ENCODE measurements at regions not wholly inside any gene's neighbourhood (a gene's known extent, or its start where the extent isn't known, plus 50 kb on each side); places are given as distances from the start of the nearest gene placed in this dataset.

GRCh38 chr16:17037499-17037898 lies 433.3 kb downstream of the XYLT1 start:
- Histone ChIP-seq H2BK5ac (ENCODE audit: low read depth, low read length, poor library complexity, severe bottlenecking) (no peak overlapping the region), H3K14ac (replicated peaks; ENCODE audit: low read depth, low read length) (no peak overlapping the region), H4K5ac (ENCODE audit: low read depth, low read length) (no peak overlapping the region), H3K23ac (ENCODE audit: low read depth, low read length) (no peak overlapping the region), H3K4me1 (ENCODE audit: control insufficient read depth, insufficient read depth, low read length) (no peaks in the 10 kb centered on the region), H3K9me1 (ENCODE audit: insufficient read depth, low read length) (no peaks in the 10 kb centered on the region), H3K27ac (ENCODE audit: insufficient read depth, low read length) (no peak overlapping the region), H3K4me3 (ENCODE audit: insufficient read depth, low read depth, low read length) (no peak overlapping the region), H4K91ac (ENCODE audit: insufficient read depth, low read depth, low read length) (no peak overlapping the region), H2BK120ac (ENCODE audit: low read depth, low read length) (no peak overlapping the region), H2BK15ac (ENCODE audit: low read depth, low read length) (no peak overlapping the region), H3K56ac (ENCODE audit: extremely low read depth, insufficient read depth, low read length) (no peak overlapping the region), H3K9ac (ENCODE audit: low read depth, low read length) (no peak overlapping the region), H2AK9ac (replicated peaks; ENCODE audit: low read depth, low read length, poor library complexity) (no peak overlapping the region), H3K9me3 (ENCODE audit: control insufficient read depth, insufficient read depth, low read length) (no peaks in the 10 kb centered on the region), H2BK20ac (ENCODE audit: low read depth, low read length) (no peak overlapping the region), H2AK5ac (ENCODE audit: low read depth, low read length) (no peak overlapping the region), H3K18ac (ENCODE audit: low read depth, low read length) (no peak overlapping the region), H3K4me2 (ENCODE audit: low read depth, low read length) (no peak overlapping the region), H4K20me1 (ENCODE audit: insufficient read depth, low read length) (no peaks in the 10 kb centered on the region), H2AFZ (replicated peaks; ENCODE audit: low read length, poor library complexity) (no peak overlapping the region), H3K36me3 (ENCODE audit: control insufficient read depth, insufficient read depth, low read length) (no peaks in the 10 kb centered on the region), H3K4ac (ENCODE audit: low read depth, low read length) (no peak overlapping the region), H3K27me3 (ENCODE audit: control insufficient read depth, insufficient read depth, low read length) (no peaks in the 10 kb centered on the region), H3K79me1 (ENCODE audit: low read depth in 1 of 2, low read length in 2 of 2) (no peaks in the 10 kb centered on the region), H4K8ac (ENCODE audit: low read depth in 2 of 2, low read length in 2 of 2) (no peak overlapping the region)
- ChIA-PET CTCF (no interaction called here), POLR2A (ENCODE audit: unreplicated experiment) (no interaction called here)
- DNase-seq (no peak), ATAC-seq (ENCODE audit: low read depth) (no peak)
- in situ Hi-C loops (cut with MboI; ENCODE audit: low sequenced_read_pairs) = no loop called here
- BruUV-seq (replicated peaks) = no TSS peak
- TF ChIP-seq CTCF (conservative IDR thresholded peaks at IDR 0.05; ENCODE audit: low read depth, low read length) (no peak), USF2 (IDR thresholded peaks at IDR 0.05; ENCODE audit: low read depth, low read length) (no peak), RAD21 (IDR thresholded peaks at IDR 0.05; ENCODE audit: low read length) (no peak), MXI1 (IDR thresholded peaks at IDR 0.05; ENCODE audit: borderline replicate concordance, low read depth, low read length) (no peak), RFX5 (IDR thresholded peaks at IDR 0.05; ENCODE audit: low read depth, low read length) (no peak), FOS (IDR thresholded peaks at IDR 0.05; ENCODE audit: low read depth, low read length) (no peak), SMC3 (IDR thresholded peaks at IDR 0.05; ENCODE audit: low read depth, low read length) (no peak), ELK1 (IDR thresholded peaks at IDR 0.05; ENCODE audit: borderline replicate concordance, low read depth, low read length) (no peak), CHD1 (IDR thresholded peaks at IDR 0.05; ENCODE audit: low read depth, low read length) (no peak), MAZ (IDR thresholded peaks at IDR 0.05; ENCODE audit: borderline replicate concordance, low read depth, low read length) (no peak), MAFK (IDR thresholded peaks at IDR 0.05; ENCODE audit: low read depth, low read length) (no peak), BHLHE40 (IDR thresholded peaks at IDR 0.05; ENCODE audit: low read depth, low read length) (no peak), RCOR1 (IDR thresholded peaks at IDR 0.05; ENCODE audit: insufficient replicate concordance, low read length) (no peak)
- intact Hi-C loops (cut with micrococcal nuclease) = no loop called here
- WGBS, 2 experiments (ENCODE audit: extremely low coverage in 2 of 2, insufficient read length in 1 of 2) = 40% methylated on average over 1 of the region's 5 CpGs; no CpG with 5 or more reads in 1 of the 2 experiments
- dilution Hi-C loops (cut with HindIII; ENCODE audit: low sequenced_read_pairs, unreplicated experiment) = no loop called here
